Activated naive CD8-positive, alpha-beta T cell (primary cell): ENCODE measurements at regions not wholly inside any gene's neighbourhood (a gene's known extent, or its start where the extent isn't known, plus 50 kb on each side); places are given as distances from the start of the nearest gene placed in this dataset.
A peak's percentile ranks its signal among the peaks of the same experiment; 100 is the strongest.
"Not testable (repeated sequence)": the region's sequence is repeated elsewhere in the genome, so short reads cannot be mapped to it uniquely, and the experiment has no call there.

Experiments
- H3K27ac Mint-ChIP-seq: one replicate; pipeline ENCODE4 v1.8.0; 2021; ENCODE audit warnings: mixed read lengths
- H3K27me3 Mint-ChIP-seq: one replicate; pipeline ENCODE4 v1.8.0; 2021; ENCODE audit warnings: mixed read lengths
- H3K36me3 Mint-ChIP-seq: one replicate; pipeline ENCODE4 v1.8.0; 2021; ENCODE audit warnings: mixed read lengths
- H3K4me1 Mint-ChIP-seq: one replicate; pipeline ENCODE4 v1.8.0; 2021; ENCODE audit warnings: low read depth, mixed read lengths
- H3K4me3 Mint-ChIP-seq: one replicate; pipeline ENCODE4 v1.8.0; 2021; ENCODE audit warnings: mild to moderate bottlenecking, mixed read lengths
- H3K9me3 Mint-ChIP-seq: one replicate; pipeline ENCODE4 v1.8.0; 2021; ENCODE audit warnings: low read depth, mixed read lengths

DNA sequence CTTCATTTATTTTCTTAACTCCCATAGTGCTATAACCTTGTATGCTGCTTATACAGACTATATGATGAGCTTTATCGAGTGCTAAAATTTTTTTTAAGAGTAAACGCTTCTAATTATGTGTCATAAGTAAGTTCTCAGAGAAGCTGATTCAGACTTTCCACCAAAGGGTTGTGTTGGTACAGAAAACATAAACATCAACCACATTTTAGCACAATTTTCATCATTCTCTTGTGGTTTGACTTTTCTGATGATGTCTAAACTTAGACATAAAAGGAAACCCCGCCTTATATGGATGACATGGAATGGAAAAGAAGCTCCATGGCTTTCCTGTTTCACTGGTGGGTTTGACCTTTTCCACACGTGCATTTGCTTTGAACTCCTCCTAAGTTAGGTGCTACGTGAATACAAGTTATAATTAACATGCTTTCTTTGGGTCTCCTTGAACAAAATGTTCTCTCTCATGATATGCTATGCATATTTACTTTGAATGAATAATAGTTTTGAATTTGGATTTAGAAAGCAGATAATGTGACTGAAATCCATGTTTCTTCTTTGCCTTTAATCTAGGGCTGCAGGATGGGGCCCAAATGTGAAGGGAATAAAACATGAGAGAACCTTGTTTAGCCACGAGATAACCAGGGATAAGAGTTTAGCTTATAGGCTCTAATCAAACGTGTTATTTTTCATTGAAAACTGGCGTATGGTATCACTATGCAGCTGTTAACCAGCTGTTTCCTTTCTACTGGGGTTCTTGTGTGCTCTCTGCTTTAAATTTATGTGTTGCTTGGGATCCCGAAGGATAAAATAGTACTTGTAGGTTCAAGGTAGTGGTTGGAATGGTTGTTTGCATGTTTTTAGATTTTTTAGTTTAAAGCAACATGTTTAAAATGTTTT, 127.1 kb upstream of the AHI1 start:
- Mint-ChIP-seq H3K4me1 (peaks cover 27% of the 10 kb centered on the region), H3K4me3 (peak overlapping the region; percentile 44), H3K27ac (peak overlapping the region; percentile 98)

DNA sequence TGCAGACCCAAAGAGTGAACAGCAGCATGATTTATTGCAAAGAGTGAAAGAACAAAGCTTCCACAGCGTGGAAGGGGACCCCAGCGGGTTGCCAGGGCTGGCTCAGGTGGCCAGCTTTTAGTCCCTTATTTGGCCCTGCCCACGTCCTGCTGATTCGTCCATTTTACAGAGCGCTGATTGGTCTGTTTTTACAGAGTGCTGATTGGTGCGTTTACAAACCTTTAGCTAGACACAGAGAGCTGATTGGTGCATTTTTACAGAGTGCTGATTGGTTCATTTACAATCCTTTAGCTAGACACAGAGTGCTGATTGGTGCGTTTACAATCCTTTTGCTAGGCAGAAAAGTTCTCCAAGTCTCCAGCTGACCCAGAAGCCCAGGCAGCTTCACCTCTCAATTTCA, 128.5 kb upstream of the AHI1 start:
- not testable (repeated sequence) for H3K27me3 Mint-ChIP-seq, H3K4me3 Mint-ChIP-seq, H3K9me3 Mint-ChIP-seq, H3K36me3 Mint-ChIP-seq
- H3K4me1 Mint-ChIP-seq = peaks cover 27% of the 10 kb centered on the region
- peak overlapping the region; percentile 46 for H3K27ac Mint-ChIP-seq

More for the DNA sequence above, 127.1 kb upstream of the AHI1 start:
- no peaks in the 10 kb centered on the region for H3K27me3 Mint-ChIP-seq
- H3K9me3 Mint-ChIP-seq = no peaks in the 10 kb centered on the region
- H3K36me3 Mint-ChIP-seq = no peaks in the 10 kb centered on the region

DNA sequence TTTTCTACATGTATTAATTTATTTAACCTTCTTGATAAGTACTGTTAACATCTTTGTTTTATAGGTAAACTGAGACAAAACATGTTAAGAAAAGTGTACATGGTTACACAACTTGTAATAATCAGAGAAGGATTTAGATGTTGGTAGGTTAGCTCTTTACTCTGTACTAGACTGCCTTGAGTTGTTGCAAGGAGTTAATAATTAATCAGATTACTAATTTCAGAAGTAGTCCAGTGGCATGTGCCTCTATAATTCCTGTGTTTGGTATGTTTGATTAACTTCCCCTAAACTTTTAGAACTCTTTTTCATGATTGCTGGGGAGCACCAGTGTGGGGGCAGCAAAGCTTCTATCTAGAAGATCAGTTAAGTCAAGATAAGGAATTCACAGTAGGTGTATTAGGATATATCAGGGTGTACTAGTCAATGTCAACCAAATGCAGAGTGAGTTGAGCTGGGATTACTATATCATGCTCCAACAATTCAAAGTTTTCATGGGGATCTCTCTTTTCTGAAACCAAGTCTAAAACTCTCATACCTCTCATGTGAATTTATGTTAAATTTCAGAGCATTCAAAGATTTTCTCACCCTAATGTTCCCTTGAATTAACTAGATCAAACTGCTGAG, 129.7 kb upstream of the AHI1 start:
- peaks cover 1% of the 10 kb centered on the region for H3K27me3 Mint-ChIP-seq
- peak overlapping the region; percentile 11 for H3K27ac Mint-ChIP-seq
- H3K36me3 Mint-ChIP-seq = no peaks in the 10 kb centered on the region
- peaks cover 27% of the 10 kb centered on the region for H3K4me1 Mint-ChIP-seq
- no peak overlapping the region for H3K4me3 Mint-ChIP-seq
- no peaks in the 10 kb centered on the region for H3K9me3 Mint-ChIP-seq

DNA sequence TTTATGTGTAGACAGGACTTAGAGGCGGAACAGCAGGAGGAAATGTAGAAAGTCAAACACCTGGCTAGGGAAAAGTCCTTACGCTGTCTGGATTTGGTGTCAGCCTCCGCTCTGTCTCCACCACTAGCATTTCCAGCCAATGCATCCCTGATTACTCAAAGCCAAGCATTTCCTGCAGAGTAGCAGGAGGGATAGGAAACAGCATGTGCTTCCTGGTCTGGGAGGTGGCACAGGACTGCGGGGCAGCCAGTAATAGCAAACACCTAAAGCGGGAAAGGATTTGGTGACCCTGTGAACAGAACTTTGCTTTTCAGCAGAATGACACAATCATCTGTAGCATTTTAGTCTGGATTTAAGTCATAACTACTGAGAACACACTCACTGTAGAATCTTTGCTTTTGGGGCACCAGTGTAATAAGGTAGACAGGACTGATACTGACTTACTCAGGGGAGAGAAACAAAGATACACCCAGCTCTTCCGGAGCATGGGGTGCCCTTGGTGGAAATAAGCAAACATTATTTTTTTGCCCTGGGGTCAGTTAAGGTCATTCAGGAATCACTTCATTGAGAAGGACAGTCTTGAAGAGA, 133.3 kb upstream of the AHI1 start:
- Mint-ChIP-seq H3K36me3 (no peaks in the 10 kb centered on the region), H3K9me3 (no peaks in the 10 kb centered on the region), H3K4me3 (no peak overlapping the region), H3K27me3 (peaks cover 1% of the 10 kb centered on the region), H3K27ac (no peak overlapping the region), H3K4me1 (peaks cover 4% of the 10 kb centered on the region)

DNA sequence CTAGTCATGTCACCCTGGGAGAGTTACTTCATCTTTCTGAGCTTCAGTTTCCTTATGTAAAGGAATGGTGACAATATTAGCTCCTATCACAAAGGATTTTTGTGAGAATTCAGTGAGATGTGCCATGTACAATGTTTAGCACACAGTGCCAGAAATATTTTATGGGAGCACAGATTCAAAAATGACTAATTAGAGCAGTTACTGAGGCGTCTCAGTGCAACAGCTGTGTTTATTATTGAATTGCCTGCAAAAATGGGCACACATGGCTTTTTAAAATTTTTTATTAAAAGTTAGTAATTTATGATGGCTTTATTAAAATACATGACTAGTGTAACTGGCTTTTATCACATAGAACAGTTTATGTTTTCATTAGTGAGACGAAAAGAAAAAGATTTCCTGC, 134.3 kb upstream of the AHI1 start:
- no peaks in the 10 kb centered on the region for H3K36me3 Mint-ChIP-seq
- H3K4me1 Mint-ChIP-seq = no peaks in the 10 kb centered on the region
- H3K9me3 Mint-ChIP-seq = no peaks in the 10 kb centered on the region
- peaks cover 1% of the 10 kb centered on the region for H3K27me3 Mint-ChIP-seq
- H3K27ac Mint-ChIP-seq = no peak overlapping the region
- no peak overlapping the region for H3K4me3 Mint-ChIP-seq

DNA sequence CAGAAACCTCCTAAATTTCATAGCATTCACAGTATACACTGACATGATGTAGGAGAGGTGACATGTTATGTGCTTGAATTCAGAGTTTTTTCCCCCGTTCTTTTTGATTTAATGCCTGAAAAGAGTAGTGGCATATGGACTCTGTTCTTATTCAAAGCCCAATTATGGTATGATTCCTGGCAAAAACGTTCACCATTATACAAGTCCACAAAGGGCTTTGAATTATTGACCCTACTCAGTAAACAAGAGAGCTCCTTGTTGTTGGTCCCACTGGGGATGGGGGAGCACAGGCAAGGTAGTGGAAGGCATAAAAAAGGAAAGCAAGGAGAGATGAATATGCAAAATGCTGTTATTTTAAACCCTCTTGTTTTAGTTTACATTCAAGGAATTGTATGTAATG, 136.0 kb upstream of the AHI1 start:
- Mint-ChIP-seq H3K36me3 (peaks cover 3% of the 10 kb centered on the region), H3K27ac (no peak overlapping the region), H3K4me1 (peaks cover 5% of the 10 kb centered on the region), H3K27me3 (peaks cover 1% of the 10 kb centered on the region), H3K4me3 (no peak overlapping the region), H3K9me3 (no peaks in the 10 kb centered on the region)

DNA sequence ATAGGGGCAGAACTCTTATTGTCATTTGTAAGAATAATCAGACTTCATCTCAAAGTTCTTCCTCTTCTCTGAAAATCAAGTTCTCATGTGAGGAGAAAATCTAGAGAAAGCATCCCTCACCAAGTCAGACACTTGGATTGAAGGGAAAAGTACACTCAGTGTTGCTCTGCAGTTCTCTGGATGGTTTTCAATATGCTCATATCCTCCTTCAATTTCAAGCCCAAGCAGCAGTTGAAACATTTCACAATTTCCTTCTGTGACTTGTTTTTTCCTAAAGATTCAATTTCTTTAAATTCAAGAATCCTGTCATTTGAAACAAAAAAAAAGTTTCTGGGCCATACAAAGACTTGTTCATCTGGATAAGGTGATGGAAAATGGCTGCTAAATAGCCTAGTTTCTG, 140.2 kb upstream of the AHI1 start:
- H3K27me3 Mint-ChIP-seq = peaks cover 1% of the 10 kb centered on the region
- no peak overlapping the region for H3K27ac Mint-ChIP-seq
- peaks cover 16% of the 10 kb centered on the region for H3K4me1 Mint-ChIP-seq

DNA sequence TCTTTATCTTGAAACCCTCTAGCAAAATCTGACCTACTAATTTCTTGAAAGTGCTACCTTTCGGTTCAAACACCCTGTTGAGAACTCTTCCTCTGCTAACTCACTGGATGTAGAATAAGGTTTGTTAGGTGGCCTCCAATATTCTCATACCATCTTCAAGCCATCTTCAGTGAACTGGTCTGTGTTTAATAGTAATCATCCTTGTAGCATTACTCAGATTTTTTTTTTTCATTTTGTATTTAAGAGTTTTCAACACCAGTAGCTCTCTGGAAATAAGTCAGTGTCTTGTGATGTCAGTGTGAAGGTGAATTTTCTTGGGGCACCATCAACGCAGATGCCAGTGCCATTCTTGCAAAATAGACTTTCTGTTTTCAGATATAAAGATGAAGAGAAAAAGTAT, 140.6 kb upstream of the AHI1 start:
- H3K9me3 Mint-ChIP-seq = no peaks in the 10 kb centered on the region
- peak overlapping the region; percentile 37 for H3K27ac Mint-ChIP-seq
- H3K36me3 Mint-ChIP-seq = peaks cover 8% of the 10 kb centered on the region
- H3K27me3 Mint-ChIP-seq = peaks cover 1% of the 10 kb centered on the region
- no peak overlapping the region for H3K4me3 Mint-ChIP-seq
- peaks cover 16% of the 10 kb centered on the region for H3K4me1 Mint-ChIP-seq

More for the DNA sequence above, 140.2 kb upstream of the AHI1 start:
- Mint-ChIP-seq H3K36me3 (peaks cover 8% of the 10 kb centered on the region), H3K9me3 (no peaks in the 10 kb centered on the region), H3K4me3 (no peak overlapping the region)

DNA sequence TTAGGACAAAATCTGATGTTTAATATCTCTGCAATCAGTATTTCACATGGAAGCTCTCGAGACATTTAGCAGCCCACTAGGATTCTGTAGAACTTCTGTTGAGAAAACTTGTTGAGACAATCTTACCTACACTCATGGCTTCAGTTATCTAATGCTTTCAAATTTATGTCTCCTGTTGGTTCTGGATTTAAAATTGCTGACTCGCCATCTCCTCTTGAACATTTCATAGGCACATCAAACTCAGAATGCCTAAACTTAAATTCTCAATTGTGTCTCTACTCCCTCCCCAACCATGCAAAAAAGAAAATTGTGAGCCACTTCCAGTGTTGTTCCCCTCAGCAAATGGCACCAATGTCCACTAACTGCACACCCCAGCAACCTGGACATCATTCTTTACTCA, 142.5 kb upstream of the AHI1 start:
- Mint-ChIP-seq H3K27me3 (peaks cover 1% of the 10 kb centered on the region), H3K4me1 (peaks cover 20% of the 10 kb centered on the region), H3K36me3 (peaks cover 8% of the 10 kb centered on the region), H3K9me3 (no peaks in the 10 kb centered on the region), H3K27ac (peak overlapping the region; percentile 43), H3K4me3 (no peak overlapping the region)

DNA sequence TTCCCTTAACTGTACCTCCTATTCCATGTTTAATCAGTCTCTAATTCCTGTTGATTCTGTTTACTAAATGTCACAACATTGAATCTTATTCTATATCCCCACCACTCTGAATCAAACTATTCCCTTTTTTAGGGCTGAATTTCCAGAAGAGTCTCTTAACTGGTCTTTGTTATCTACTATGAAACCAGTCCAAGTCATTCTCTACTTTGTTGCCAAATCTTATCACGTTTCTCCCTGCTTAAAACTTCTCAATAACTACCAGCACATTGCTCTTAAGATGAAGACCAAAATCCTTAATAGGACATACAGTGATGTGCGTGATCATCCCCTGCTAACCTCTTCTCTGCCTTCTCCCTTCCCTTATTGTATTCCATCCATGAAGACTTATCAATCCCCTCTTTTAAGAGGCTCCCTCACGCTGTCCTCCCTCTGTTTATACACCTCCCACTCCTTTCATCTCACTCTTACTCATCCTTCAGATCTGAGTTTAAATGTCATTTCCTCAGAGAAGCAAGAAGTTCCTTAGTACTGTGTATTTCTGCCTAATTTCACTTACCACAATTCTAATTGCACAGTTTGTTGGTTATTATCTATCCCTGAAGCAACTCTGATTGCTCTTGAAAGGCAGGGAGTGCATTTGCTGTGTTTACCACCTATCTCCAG, 143.0 kb upstream of the AHI1 start:
- Mint-ChIP-seq H3K4me3 (peak overlapping the region; percentile 45), H3K36me3 (peaks cover 8% of the 10 kb centered on the region), H3K27me3 (peaks cover 1% of the 10 kb centered on the region), H3K9me3 (no peaks in the 10 kb centered on the region), H3K4me1 (peaks cover 20% of the 10 kb centered on the region), H3K27ac (peak overlapping the region; percentile 43)

DNA sequence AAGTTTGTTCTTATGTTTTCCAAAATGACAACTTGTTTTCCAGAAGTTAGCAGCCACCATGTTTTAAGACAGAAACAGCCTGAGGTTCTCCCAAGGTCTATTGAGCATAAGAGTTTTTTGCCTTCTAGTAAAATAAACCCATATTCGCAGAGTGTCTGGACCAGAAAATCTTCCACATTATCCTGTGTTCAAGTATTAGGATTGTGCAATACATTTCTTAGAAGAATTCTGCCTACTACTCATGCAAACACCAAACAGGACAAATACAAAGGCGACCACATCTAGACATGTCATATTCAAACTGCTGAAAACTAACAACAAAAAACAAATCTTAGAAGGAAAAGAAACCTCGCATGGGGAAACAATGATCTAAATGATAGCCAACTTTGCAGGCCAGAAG, 145.4 kb upstream of the AHI1 start:
- H3K4me3 Mint-ChIP-seq = no peak overlapping the region
- H3K27me3 Mint-ChIP-seq = peaks cover 1% of the 10 kb centered on the region
- no peaks in the 10 kb centered on the region for H3K9me3 Mint-ChIP-seq
- H3K36me3 Mint-ChIP-seq = peaks cover 9% of the 10 kb centered on the region
- no peak overlapping the region for H3K27ac Mint-ChIP-seq
- peaks cover 33% of the 10 kb centered on the region for H3K4me1 Mint-ChIP-seq

DNA sequence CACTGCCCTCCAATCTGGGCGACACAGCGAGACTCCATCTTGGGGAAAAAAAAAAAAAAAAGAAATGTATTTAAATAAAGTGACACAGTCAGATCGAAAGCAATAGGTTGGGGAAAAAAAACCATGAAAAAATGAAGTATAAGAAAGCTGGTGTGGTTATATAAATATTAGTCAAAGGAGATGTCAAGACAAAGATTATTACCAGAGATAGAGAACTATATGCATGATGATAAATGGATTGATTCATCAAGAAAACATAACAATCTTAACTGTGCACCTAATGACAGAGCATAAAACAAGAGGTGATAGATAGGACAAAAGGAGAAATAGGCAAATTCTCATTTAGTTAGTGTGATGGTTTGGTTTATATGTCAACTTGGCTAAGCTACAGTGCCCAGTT, 146.9 kb upstream of the AHI1 start:
- H3K27me3 Mint-ChIP-seq = peaks cover 1% of the 10 kb centered on the region
- H3K36me3 Mint-ChIP-seq = peaks cover 13% of the 10 kb centered on the region
- H3K9me3 Mint-ChIP-seq = peaks cover 2% of the 10 kb centered on the region
- H3K4me1 Mint-ChIP-seq = peaks cover 32% of the 10 kb centered on the region
- H3K27ac Mint-ChIP-seq = peak overlapping the region; percentile 31
- H3K4me3 Mint-ChIP-seq = no peak overlapping the region

DNA sequence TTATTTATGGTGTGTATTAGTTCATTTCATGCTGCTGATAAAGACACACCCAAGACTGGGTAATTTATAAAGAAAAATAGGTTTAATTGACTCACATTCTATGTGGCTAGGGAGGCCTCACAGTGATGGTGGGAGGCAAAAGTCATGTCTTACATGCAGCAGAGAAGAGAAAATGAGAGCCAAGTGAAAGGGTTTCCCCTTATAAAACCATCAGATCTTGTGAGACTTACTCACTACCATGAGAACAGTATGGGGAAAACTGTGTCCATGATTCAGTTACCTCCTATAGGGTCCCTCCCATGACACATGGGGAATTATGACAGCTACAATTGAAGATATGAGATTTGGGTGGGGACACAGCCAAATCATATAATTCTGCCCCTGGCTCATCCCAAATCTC, 150.0 kb upstream of the AHI1 start:
- peak overlapping the region; percentile 86 for H3K27ac Mint-ChIP-seq
- H3K9me3 Mint-ChIP-seq = peaks cover 12% of the 10 kb centered on the region
- H3K36me3 Mint-ChIP-seq = peaks cover 14% of the 10 kb centered on the region
- H3K4me3 Mint-ChIP-seq = no peak overlapping the region
- H3K4me1 Mint-ChIP-seq = peaks cover 33% of the 10 kb centered on the region
- H3K27me3 Mint-ChIP-seq = no peaks in the 10 kb centered on the region

DNA sequence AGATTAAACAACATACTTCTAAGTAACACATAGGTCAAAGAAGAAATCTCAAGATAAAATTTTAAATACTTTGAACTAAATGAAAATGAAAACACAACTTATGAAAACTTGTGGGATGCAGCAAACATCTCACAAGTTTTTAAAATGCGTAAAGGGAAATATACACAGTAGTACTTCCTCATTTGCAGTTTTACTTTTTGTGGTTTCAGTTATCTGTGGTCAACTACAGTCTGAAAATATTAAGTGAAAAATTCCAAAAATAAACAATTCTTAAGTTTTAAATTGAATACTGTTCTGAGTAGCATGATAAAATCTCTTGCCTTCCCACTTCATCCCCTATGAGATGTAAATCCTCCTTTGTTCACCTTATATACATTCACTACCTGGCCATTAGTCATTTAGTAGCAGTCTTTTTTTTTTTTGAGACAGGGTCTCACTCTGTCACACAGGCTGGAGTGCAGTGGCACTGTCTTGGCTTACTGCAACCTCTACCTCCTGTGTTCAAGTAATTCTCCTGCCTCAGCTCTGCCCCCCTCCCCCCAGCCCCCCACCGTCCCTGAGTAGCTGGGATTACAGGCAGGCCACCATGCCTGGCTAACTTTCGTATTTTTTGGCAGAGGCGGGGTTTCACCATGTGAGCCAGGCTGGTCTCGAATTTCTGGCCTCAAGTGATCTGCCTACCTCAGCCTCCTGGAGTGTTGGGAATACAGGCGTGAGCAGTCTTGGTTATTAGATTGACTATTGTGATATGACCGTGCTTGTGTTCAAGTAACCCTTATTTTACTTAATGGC, 154.6 kb upstream of the AHI1 start:
- Mint-ChIP-seq H3K4me3 (no peak overlapping the region), H3K4me1 (peaks cover 18% of the 10 kb centered on the region), H3K9me3 (peaks cover 26% of the 10 kb centered on the region), H3K36me3 (peaks cover 18% of the 10 kb centered on the region), H3K27ac (peak overlapping the region; percentile 64), H3K27me3 (peaks cover 3% of the 10 kb centered on the region)
